M059J (cell line): ENCODE measurements at regions not wholly inside any gene's neighbourhood (a gene's known extent, or its start where the extent isn't known, plus 50 kb on each side); places are given as distances from the start of the nearest gene placed in this dataset.

Experiments used
- DNase-seq: peaks from one replicate; pipeline ENCODE4 v3.0.0-alpha.2; 2012; ENCODE audit warnings: low read depth

DNA sequence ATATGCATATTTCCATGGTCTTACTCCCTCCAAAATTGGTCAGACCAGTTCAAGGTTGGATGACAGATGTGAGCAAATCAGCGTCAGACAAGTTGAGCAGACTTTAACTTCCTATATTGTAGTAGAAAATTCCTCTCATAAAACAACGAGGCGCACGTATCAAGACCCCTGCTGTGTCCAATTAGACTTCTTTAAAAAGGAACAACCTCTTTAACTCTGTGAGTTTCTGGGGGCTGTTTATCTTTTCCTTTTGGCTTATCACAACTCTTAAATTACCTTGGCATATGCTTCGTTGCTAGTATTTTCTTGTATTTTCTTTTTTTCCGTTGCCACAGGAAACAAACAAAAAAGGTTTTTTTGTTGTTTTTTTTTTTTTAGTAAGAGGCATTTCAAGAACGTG, 398.2 kb upstream of the WWC1 start:
- no peak for DNase-seq

DNA sequence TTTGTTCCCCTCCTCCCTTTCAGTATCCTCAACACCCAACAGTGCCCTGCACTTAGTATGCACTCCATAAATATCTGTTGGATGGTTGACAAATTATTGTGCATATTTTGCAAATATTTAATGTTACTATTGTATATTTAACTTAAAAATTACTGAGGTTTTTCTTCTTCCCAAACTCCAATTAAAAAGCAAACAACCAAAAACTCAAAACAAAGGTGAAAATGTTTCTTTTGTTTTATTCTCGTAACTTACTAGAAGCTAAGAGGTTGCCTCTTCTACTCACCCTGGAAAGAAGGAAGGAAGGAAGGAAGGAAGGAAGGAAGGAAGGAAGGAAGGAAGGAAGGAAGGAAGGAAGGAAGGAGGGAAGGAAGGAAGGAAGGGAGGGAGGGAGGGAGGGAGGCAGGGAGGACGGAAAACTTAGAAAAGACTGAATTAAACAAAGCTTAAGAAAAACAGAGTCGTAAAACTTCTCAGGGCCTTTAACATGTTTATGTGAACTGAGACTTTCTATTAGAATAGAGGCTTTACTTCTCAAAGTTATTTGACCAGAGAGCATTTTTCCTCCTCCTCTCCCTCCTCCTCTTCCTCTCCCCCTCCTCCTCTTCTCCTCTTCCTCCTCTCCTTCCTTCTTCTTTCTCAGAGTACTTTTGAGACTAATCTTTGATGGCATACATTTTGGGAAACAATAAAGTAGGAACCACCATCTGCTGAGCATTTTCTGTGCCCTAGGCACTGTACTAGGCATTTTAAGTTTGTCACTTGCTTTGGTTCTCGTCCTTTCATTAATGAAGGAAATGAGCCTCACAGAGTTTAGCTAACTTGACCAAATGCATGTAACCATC, 396.6 kb upstream of the WWC1 start:
- no peak for DNase-seq

GRCh38 chr5:167895899-167896659, 395.4 kb upstream of the WWC1 start:
- peak; percentile 53 for DNase-seq

GRCh38 chr5:167896814-167897213, 394.6 kb upstream of the WWC1 start:
- DNase-seq, result no peak

DNA sequence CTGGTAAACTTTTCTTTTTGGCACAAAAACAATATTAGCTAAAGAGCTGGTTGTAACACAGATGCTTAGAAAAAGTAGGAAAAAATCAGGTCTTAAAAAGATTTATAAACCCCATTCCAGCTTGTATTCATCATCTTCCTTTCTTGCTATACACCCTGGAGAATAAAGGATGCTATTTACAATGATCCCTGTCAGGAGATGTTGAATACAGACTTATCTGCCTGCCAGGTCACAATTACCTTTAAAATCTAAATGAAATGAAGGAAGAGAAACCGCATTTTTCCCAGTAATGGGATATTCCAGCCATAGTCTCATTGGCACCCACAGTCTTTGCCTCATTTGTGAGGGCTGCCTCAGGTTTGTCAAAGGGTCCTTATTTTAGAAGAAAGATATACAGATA, 394.1 kb upstream of the WWC1 start:
- no peak for DNase-seq

- peak; percentile 53 for DNase-seq
These were observed 392.9 kb upstream of the WWC1 start for GRCh38 chr5:167898361-167899042.

- DNase-seq, result peak; percentile 93
These were observed 391.9 kb upstream of the WWC1 start for GRCh38 chr5:167899490-167900070.

DNA sequence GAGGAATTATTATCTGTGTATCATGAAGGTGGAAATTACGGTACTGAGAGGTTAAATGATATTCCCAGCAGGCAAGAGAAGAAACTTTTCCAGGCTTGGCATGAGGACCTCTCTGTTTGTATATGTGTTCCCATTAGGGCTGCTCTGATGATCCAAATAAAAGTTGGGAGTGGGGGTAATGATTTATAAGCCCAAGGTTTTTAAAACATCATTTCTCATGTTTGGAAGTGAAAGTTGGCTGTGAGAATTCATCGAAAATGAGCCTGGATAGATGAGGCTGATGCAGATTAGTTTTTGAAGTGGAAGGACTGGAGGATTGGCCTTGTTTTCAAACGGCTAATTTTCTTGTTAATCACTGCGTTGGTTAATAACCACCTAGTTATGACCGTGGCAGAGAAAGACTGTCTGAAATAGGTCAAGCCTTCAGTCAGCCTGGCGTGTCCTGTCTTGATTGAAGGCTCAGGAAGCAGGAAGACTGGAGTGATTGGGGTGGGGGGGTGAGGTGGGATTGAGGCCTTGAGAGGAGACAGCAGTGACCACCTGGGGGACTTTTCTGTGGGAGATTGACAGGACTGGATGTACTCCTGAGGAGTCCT, 391.0 kb upstream of the WWC1 start:
- no peak for DNase-seq

DNA sequence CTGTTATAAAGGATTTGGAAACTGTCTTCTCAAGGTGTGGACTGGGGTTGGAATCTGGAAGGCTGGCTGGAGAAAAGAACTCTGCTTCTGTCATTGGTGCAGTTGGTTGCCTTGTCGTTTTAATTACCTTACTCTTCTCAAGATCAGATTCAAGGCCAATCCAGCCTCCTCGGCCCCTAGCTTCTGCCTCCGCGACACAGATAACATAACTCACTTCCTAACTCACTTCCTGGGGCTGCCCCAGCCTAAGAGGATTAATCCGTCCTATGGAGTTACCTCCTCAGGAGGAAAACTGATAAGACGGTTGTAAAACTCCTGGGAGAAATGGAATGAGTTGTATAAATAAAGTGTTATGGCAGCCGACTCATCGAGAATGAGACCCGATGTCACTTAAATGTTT, 389.1 kb upstream of the WWC1 start:
- DNase-seq, result no peak

- DNase-seq, result no peak
These were observed 388.2 kb upstream of the WWC1 start for GRCh38 chr5:167903243-167903642.

DNA sequence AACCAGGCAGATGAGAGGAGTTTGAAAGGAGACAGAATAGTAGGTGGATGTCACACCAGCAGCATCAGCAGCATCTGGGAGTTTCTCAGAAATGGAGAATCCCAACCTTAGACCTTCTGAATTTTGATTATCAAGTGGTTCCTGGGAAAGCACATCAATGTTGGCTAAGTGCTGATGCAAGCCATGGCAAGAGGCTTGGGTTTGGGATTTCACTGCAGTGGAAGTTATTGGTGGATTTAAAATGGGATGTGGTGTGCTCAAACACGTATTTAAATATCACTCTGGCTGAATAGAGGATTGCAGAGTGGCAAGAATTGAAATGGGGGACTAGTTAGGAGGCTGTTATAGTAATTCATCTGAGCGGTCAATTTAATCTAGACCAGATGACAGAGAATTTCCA, 387.8 kb upstream of the WWC1 start:
- no peak for DNase-seq

DNA sequence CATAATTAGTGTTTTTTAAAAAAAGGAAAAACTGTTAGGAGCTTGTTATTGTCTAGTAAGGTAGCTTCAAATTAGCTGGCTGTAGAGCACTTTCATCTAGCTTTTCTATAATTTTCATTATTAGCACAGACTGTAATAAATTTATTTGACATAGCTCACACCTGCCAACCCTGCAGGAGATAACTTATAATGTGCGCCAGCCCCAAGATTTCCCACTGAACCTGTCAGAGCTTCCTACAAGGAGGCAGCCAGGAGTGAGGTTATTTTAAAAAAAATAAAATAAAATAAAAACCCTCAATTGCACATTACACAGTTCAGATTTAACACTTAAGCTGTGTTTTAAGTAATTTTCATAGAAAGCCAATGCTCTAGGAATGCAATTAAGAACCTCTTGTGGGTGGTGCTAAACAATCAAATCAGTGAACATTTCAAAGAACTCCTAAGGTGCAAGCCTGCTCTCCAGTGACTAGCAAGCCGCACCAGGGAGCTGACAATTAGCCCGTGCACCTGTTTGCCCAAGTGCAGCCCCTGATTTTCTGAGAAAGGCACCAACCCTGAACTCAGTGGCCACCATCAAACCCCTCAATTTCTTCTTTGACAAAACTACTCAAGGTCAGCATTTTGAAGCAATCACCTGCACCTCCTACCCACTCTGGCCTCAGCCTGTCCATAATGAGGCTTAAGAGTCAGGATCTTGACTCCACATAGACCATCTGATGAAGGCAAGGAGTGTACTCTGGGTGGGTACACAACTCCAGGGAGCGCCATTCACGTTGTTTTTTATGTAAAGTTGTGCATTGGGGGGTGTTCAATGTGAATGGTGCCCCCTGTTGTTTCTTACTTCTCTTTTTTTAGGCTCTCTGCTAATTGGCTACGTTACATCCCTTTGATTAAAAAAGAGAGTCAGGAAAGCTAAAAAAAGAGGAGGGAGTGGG, 385.3 kb upstream of the WWC1 start:
- DNase-seq, result no peak

- DNase-seq, result peak; percentile 74
These were observed 382.8 kb upstream of the WWC1 start for GRCh38 chr5:167908606-167909005.

DNA sequence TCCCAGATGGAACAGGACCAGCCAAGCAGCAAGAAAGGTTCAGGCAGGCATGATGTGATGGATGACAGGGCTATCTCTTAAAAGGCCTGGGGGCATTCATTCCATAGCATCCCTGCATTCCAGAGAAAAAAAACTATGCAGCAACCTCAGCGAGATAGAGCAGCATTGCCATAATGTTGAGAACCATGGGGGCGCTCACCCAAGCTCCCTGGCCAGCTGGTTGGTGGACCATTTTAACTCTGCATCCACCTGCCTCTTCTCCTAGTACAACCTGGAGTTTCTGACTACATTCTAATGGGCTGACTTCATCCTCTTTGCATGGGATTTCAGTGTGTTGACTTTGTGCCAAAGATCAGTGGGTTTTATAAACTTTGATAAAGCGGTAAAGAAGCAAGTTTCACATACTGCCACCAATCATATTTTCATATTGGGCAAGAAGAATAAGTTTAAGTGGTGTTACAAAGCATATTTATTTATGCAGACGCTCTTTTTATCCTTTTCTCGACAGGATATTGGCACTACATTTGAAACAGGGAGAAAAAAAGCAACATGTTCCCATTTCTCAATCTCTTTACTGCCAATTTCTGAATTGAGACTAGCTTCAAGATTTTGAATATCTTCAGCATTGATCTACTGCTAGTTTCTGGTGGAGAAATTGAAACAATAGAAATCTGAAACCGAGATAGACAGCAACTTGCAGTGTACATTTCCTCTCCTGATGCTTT, 378.3 kb upstream of the WWC1 start:
- peak; percentile 63 for DNase-seq

DNA sequence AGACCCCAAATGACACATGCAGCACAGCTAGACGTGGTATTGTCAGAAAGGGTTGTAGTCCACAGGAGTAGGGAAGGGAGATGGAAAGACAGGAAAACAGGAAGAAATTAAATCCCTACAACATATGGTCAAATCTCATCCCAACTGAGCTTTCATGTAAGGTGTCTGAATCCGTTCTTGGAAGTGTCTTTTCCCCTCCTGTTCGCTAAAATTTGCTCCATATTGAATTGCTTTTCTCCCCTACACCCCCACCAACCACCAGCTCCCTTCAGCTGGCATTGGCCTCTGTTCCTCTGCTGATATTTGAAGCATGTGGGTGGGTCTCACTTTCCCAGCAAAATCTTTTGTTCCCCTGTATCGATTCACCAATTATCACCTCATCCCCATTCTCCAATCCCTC, 376.2 kb upstream of the WWC1 start:
- no peak for DNase-seq

DNA sequence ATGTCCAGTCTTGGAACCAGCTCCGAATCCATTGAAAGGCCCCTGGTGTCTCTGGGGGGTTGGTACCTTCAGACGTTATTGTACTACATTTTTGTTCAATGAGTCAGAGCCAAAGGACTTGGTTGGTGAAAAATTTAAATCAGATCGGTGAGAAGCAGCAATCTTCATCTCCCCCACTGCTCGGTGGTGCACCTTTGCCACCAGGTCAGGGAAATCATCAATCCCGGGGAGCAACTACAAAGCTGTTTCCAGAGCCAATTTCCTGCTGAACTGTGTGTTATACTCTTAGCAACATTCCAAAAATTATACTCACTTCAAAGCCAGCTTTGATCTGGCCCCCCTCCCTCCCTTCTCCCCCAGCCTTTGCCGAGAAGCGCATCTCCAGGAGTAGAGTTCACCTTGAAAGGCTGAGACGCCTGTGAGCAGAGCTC, 375.2 kb upstream of the WWC1 start:
- peak; percentile 89 for DNase-seq

- peak; percentile 86 for DNase-seq
These were observed 374.7 kb upstream of the WWC1 start for GRCh38 chr5:167916706-167917105.

DNA sequence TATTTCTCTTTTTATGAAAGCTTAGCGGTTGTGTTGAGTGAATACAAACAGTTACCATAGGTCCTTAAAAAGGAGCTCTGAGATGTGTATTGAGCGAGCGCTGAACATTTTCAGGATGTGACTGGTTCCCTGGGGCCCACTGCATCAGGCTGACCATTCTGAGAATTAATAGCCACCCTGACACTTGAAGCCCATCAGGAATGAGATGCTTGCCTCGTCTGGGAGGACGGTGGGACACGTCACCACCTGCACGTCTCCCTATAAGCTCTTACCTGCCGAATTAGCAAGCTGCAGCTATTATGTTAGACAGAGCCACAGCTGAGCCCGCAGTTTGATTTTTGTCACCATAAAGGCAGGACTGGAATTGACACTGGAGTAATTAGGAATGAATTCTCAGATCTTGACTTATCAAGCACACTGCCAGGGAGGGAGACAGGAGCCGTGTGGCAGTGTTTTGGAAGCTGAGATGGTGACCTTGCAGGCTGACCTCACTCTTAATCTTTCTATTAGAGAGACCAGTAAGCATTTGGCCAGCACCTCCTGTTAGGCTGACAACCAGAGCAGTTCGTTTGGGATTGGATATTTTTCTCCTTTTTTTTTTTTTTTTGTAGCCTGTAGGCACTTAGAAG, 373.1 kb upstream of the WWC1 start:
- DNase-seq, result peak; percentile 49

GRCh38 chr5:167918813-167919483, 372.5 kb upstream of the WWC1 start:
- DNase-seq, result peak; percentile 16
